GM10266 (cell line): ENCODE measurements at regions not wholly inside any gene's neighbourhood (a gene's known extent, or its start where the extent isn't known, plus 50 kb on each side); places are given as distances from the start of the nearest gene placed in this dataset.

Experiments
- DNase-seq: peaks from one replicate; pipeline ENCODE4 v3.0.0; 2012; ENCODE audit errors: extremely low spot score
- TF ChIP-seq, protein P1 (sequence below): IDR thresholded peaks from 2 replicates; pipeline ENCODE4 v1.5.1; 2012; ENCODE audit warnings: mild to moderate bottlenecking, low read depth; ENCODE audit not compliant: control insufficient read depth, insufficient read depth; ENCODE audit errors: missing control alignments

DNA sequence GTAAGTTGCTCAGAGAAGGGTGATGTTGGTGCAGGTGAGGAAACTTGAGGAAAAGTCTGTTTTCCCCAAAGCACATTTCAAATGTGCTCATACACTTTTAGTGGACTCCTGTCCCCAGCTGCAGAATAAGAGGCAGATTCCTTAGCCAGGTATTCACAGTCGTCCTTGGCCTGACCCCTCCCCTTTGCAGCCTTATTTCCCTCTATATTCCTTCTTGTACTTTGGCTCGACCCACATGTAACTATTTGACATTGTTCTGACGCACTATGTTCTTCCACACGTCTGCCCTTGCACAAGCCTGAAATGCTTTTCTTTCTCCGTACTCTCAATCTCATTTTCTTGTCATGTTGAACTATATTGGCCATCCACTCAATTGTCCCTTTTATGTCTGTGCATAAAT is 498.4 kb upstream of the USP24 start:
- DNase-seq: no peak
- TF ChIP-seq, protein P1, sequence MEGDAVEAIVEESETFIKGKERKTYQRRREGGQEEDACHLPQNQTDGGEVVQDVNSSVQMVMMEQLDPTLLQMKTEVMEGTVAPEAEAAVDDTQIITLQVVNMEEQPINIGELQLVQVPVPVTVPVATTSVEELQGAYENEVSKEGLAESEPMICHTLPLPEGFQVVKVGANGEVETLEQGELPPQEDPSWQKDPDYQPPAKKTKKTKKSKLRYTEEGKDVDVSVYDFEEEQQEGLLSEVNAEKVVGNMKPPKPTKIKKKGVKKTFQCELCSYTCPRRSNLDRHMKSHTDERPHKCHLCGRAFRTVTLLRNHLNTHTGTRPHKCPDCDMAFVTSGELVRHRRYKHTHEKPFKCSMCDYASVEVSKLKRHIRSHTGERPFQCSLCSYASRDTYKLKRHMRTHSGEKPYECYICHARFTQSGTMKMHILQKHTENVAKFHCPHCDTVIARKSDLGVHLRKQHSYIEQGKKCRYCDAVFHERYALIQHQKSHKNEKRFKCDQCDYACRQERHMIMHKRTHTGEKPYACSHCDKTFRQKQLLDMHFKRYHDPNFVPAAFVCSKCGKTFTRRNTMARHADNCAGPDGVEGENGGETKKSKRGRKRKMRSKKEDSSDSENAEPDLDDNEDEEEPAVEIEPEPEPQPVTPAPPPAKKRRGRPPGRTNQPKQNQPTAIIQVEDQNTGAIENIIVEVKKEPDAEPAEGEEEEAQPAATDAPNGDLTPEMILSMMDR: no peak

DNA sequence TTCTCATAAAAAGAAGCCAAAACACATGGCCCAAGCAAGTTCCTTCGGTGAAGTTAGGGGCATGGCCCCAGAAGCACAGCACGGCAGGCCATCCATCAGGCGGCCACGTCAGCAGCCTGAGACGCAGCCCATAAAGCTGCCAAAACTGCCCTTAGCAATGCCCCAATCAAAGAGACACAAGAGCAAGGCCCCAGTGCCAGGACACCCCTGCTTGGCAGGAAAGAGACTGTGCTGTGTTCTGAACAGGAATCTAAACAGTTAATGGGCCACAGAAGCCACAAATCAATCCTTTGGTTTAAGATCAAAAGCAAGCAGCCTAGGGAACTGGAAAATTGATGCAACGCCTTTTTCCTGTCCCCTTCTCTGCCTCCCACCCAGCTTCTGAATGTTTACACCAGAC is 497.0 kb upstream of the USP24 start:
- TF ChIP-seq, protein P1: no peak
- DNase-seq: no peak

DNA sequence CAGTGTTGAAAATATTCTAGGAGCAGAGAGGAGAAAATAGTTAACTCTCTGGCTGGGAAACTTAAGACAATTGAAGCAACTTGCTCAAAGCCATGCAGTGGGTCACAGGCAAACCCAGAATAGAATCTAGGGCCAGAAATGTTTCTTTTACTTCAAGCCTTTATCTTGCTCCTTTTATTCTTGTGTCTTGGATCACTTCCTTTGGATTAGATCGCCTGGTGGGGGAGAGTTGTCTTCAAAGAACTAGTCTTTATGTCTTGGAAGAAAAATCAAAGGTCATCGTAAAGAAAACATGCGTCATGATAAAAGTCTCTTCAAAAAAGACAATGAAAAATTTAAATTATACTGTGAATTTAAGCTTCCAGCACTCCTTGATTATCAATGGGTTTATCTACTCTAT is 493.6 kb upstream of the USP24 start:
- DNase-seq: no peak
- TF ChIP-seq, protein P1: no peak

DNA sequence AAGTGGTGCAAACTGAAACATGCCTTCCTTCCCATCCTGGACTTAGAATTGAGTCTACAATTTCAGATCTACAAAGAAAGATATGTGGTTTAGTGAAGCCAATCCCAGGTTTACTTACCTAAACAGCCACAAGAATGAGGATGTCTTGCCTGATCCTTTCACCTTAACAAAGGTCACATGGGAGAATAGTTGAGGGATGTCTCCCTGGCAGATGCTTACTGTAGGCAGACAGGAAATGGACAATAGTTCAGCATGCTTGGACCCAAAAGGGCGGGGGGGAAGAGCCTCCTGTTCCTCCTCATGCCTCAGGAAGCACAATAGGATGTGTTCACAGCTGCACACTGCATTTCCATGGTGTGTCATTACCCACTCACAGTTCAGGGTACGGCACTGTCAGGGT is 492.7 kb upstream of the USP24 start:
- DNase-seq: no peak
- TF ChIP-seq, protein P1: no peak

- no peak for DNase-seq
- TF ChIP-seq, protein P1: no peak
Observed at GRCh38 chr1:55707196-55707595, 492.0 kb upstream of the USP24 start.

- TF ChIP-seq, protein P1: no peak
- DNase-seq: no peak
Observed at GRCh38 chr1:55706397-55706796, 491.2 kb upstream of the USP24 start.

DNA sequence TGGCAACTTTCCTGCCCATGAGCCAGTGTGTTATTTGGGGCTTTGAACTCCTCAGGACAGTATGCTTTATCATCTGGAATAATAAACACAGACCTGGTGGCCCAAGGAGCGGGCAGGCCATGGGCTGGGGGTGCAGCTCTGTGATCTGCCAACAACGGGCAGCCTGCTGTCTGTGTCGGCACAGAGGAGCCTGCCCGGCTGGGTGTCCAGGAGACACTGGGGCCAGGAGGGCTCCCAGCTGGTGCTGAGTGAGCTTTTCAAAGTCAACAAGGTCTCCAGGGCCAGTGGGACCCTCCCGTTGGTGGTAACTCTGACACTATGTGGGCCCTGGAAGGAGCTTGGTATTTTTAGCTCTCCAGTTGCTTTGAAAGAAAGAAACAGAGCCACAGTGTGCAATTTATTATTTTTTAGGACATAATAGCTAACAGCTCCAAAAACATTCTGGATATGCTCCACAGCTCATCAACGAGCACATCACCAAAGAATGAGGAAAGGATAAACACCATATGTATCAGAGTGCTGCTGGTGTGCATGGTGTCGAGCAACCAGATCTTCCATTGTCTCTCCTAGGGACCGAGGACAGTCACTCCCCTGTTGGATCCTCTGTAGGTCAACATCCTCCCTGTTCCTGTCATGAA is 488.7 kb upstream of the USP24 start:
- TF ChIP-seq, protein P1: no peak
- DNase-seq: no peak
